ENCODE measurements at regions not wholly inside any gene's neighbourhood (a gene's known extent, or its start where the extent isn't known, plus 50 kb on each side); places are given as distances from the start of the nearest gene placed in this dataset.

GRCh38 chr2:18432999-18433398, 127.5 kb downstream of the RDH14 start:
- in situ Hi-C loops (cut with HindIII; ENCODE audit: low pct_ligation_motif_present, low pct_unique_long_range_greater_than_20kb, low sequenced_read_pairs): no loop called here
- no peak for DNase-seq

- in situ Hi-C loops (cut with HindIII; ENCODE audit: low pct_ligation_motif_present, low pct_unique_long_range_greater_than_20kb, low sequenced_read_pairs): no loop called here
- no peak for DNase-seq
These were observed 129.3 kb downstream of the RDH14 start for GRCh38 chr2:18430996-18431748.

GRCh38 chr2:18428516-18428915, 131.9 kb downstream of the RDH14 start:
- in situ Hi-C loops (cut with HindIII; ENCODE audit: low pct_ligation_motif_present, low pct_unique_long_range_greater_than_20kb, low sequenced_read_pairs): no loop called here

GRCh38 chr2:18427762-18428161, 132.7 kb downstream of the RDH14 start:
- in situ Hi-C loops (cut with HindIII; ENCODE audit: low pct_ligation_motif_present, low pct_unique_long_range_greater_than_20kb, low sequenced_read_pairs): no loop called here
- no peak for DNase-seq

More at GRCh38 chr2:18428516-18428915, 131.9 kb downstream of the RDH14 start:
- DNase-seq: no peak

GRCh38 chr2:18426174-18426573, 134.3 kb downstream of the RDH14 start:
- no peak for DNase-seq
- in situ Hi-C loops (cut with HindIII; ENCODE audit: low pct_ligation_motif_present, low pct_unique_long_range_greater_than_20kb, low sequenced_read_pairs): no loop called here

- no peak for DNase-seq
- in situ Hi-C loops (cut with HindIII; ENCODE audit: low pct_ligation_motif_present, low pct_unique_long_range_greater_than_20kb, low sequenced_read_pairs): no loop called here
These were observed 135.2 kb downstream of the RDH14 start for GRCh38 chr2:18425210-18425703.

GRCh38 chr2:18423636-18424035, 136.8 kb downstream of the RDH14 start:
- in situ Hi-C loops (cut with HindIII; ENCODE audit: low pct_ligation_motif_present, low pct_unique_long_range_greater_than_20kb, low sequenced_read_pairs): no loop called here
- DNase-seq: no peak

- DNase-seq: no peak
- in situ Hi-C loops (cut with HindIII; ENCODE audit: low pct_ligation_motif_present, low pct_unique_long_range_greater_than_20kb, low sequenced_read_pairs): no loop called here
These were observed 137.9 kb downstream of the RDH14 start for GRCh38 chr2:18422432-18423165.

GRCh38 chr2:18413676-18414396, 146.6 kb downstream of the RDH14 start:
- DNase-seq: peak; percentile 79

GRCh38 chr2:18412980-18413675, 147.3 kb downstream of the RDH14 start:
- in situ Hi-C loops (cut with HindIII; ENCODE audit: low pct_ligation_motif_present, low pct_unique_long_range_greater_than_20kb, low sequenced_read_pairs): no loop called here
- no peak for DNase-seq

More at GRCh38 chr2:18413676-18414396, 146.6 kb downstream of the RDH14 start:
- in situ Hi-C loops (cut with HindIII; ENCODE audit: low pct_ligation_motif_present, low pct_unique_long_range_greater_than_20kb, low sequenced_read_pairs): no loop called here

- DNase-seq: no peak
- in situ Hi-C loops (cut with HindIII; ENCODE audit: low pct_ligation_motif_present, low pct_unique_long_range_greater_than_20kb, low sequenced_read_pairs): no loop called here
These were observed 148.8 kb downstream of the RDH14 start for GRCh38 chr2:18411626-18412025.

GRCh38 chr2:18410543-18410942, 149.9 kb downstream of the RDH14 start:
- in situ Hi-C loops (cut with HindIII; ENCODE audit: low pct_ligation_motif_present, low pct_unique_long_range_greater_than_20kb, low sequenced_read_pairs): no loop called here
- DNase-seq: no peak

GRCh38 chr2:18408638-18409037, 151.8 kb downstream of the RDH14 start:
- DNase-seq: no peak
- in situ Hi-C loops (cut with HindIII; ENCODE audit: low pct_ligation_motif_present, low pct_unique_long_range_greater_than_20kb, low sequenced_read_pairs): no loop called here

GRCh38 chr2:18406219-18406618, 154.2 kb downstream of the RDH14 start:
- in situ Hi-C loops (cut with HindIII; ENCODE audit: low pct_ligation_motif_present, low pct_unique_long_range_greater_than_20kb, low sequenced_read_pairs): no loop called here
- DNase-seq: no peak

- in situ Hi-C loops (cut with HindIII; ENCODE audit: low pct_ligation_motif_present, low pct_unique_long_range_greater_than_20kb, low sequenced_read_pairs): no loop called here
- DNase-seq: peak; percentile 27
These were observed 155.7 kb downstream of the RDH14 start for GRCh38 chr2:18404708-18405107.

- in situ Hi-C loops (cut with HindIII; ENCODE audit: low pct_ligation_motif_present, low pct_unique_long_range_greater_than_20kb, low sequenced_read_pairs): no loop called here
- no peak for DNase-seq
These were observed 156.4 kb downstream of the RDH14 start for GRCh38 chr2:18403921-18404522.

GRCh38 chr2:18402831-18403230, 157.6 kb downstream of the RDH14 start:
- DNase-seq: no peak
- in situ Hi-C loops (cut with HindIII; ENCODE audit: low pct_ligation_motif_present, low pct_unique_long_range_greater_than_20kb, low sequenced_read_pairs): no loop called here

GRCh38 chr2:18401471-18401870, 159.0 kb downstream of the RDH14 start:
- DNase-seq: no peak
- in situ Hi-C loops (cut with HindIII; ENCODE audit: low pct_ligation_motif_present, low pct_unique_long_range_greater_than_20kb, low sequenced_read_pairs): no loop called here

Data from ACHN (cell line).